GM23248 (cell line): ENCODE measurements at regions not wholly inside any gene's neighbourhood (a gene's known extent, or its start where the extent isn't known, plus 50 kb on each side); places are given as distances from the start of the nearest gene placed in this dataset.

Source experiments
- DNase-seq: peaks from one replicate; pipeline ENCODE4 v3.0.0-alpha.2; 2015
- H2AFZ ChIP-seq: fragments of 200-600 bp; sonication (generic); 2 replicates; pipeline ENCODE4 v1.6.1; 2016; ENCODE audit warnings: antibody characterized with exemption
- H3F3A ChIP-seq: fragments of 200-600 bp; sonication (generic); 2 replicates; pipeline ENCODE4 v1.6.1; 2016; ENCODE audit warnings: mild to moderate bottlenecking, antibody characterized with exemption, mixed run types; ENCODE audit not compliant: insufficient read depth
- H3K27ac ChIP-seq: fragments of 200-600 bp; sonication (generic); 2 replicates; pipeline ENCODE4 v1.5.1; 2016; ENCODE audit warnings: mild to moderate bottlenecking
- H3K27me3 ChIP-seq: fragments of 200-600 bp; sonication (generic); replicated peaks from 2 replicates; pipeline ENCODE4 v1.6.1; 2016; ENCODE audit warnings: mild to moderate bottlenecking; ENCODE audit not compliant: insufficient read depth
- H3K36me3 ChIP-seq: fragments of 200-600 bp; sonication (generic); 2 replicates; pipeline ENCODE4 v1.6.1; 2016; ENCODE audit warnings: low read depth, mild to moderate bottlenecking
- H3K4me1 ChIP-seq: fragments of 200-600 bp; sonication (generic); 2 replicates; pipeline ENCODE4 v1.6.1; 2016; ENCODE audit warnings: mild to moderate bottlenecking; ENCODE audit not compliant: insufficient read depth
- H3K4me2 ChIP-seq: fragments of 200-600 bp; sonication (generic); one replicate; pipeline ENCODE4 v1.6.1; 2016; ENCODE audit warnings: mild to moderate bottlenecking; ENCODE audit not compliant: unreplicated experiment
- H3K4me3 ChIP-seq: fragments of 200-600 bp; sonication (generic); 2 replicates; pipeline ENCODE4 v1.5.1; 2016; ENCODE audit warnings: mild to moderate bottlenecking
- H3K79me2 ChIP-seq: fragments of 200-600 bp; sonication (generic); 2 replicates; pipeline ENCODE4 v1.6.1; 2016; ENCODE audit warnings: mild to moderate bottlenecking; ENCODE audit not compliant: insufficient read depth
- H3K9ac ChIP-seq: fragments of 200-600 bp; sonication (generic); 2 replicates; pipeline ENCODE4 v1.6.1; 2016; ENCODE audit warnings: mild to moderate bottlenecking
- H3K9me2 ChIP-seq: fragments of 200-600 bp; sonication (generic); 2 replicates; pipeline ENCODE4 v1.6.1; 2016; ENCODE audit warnings: mixed run types, mild to moderate bottlenecking, moderate library complexity; ENCODE audit not compliant: insufficient read depth
- H3K9me3 ChIP-seq: fragments of 200-600 bp; sonication (generic); one replicate; pipeline ENCODE4 v1.6.1; 2017; ENCODE audit warnings: low read depth
- H4K20me1 ChIP-seq: fragments of 200-600 bp; sonication (generic); 2 replicates; pipeline ENCODE4 v1.6.0; 2016; ENCODE audit not compliant: insufficient read depth
- EZH2 ChIP-seq: fragments of 200-600 bp; sonication (generic); IDR thresholded peaks from 2 replicates; pipeline ENCODE4 v1.6.1; 2018; ENCODE audit warnings: antibody characterized with exemption, mild to moderate bottlenecking; ENCODE audit not compliant: insufficient read depth, poor library complexity, severe bottlenecking
- EZH2phosphoT487 ChIP-seq: fragments of 200-600 bp; sonication (generic); IDR thresholded peaks from 2 replicates; pipeline ENCODE4 v1.6.1; 2018; ENCODE audit warnings: antibody characterized with exemption, moderate library complexity, mild to moderate bottlenecking, low read depth; ENCODE audit not compliant: insufficient read depth
- WGBS, 2 experiments: methylation state at CpG; one replicate each; pipeline ENCODE4 v1.1.6; 2015 to 2017; ENCODE audit warnings: low lambda C conversion rate in 2 of 2, low coverage in 1 of 2; ENCODE audit errors: missing lambda C conversion rate in 2 of 2; 5-methylcytosine and 5-hydroxymethylcytosine counted together
- in situ Hi-C: fragments of 300-500 bp; cut with MboI; formaldehyde crosslinking; loops from 2 replicates; pipeline ENCODE4 v1.15.0; 2020

- H3K9me3 ChIP-seq = no peaks in the 10 kb centered on the region
- H3F3A ChIP-seq = no peaks in the 10 kb centered on the region
- no peaks in the 10 kb centered on the region for H3K27me3 ChIP-seq
- H3K4me3 ChIP-seq = no peak overlapping the region
- H2AFZ ChIP-seq = no peak overlapping the region
- H4K20me1 ChIP-seq = no peaks in the 10 kb centered on the region
- no peak overlapping the region for H3K27ac ChIP-seq
- H3K36me3 ChIP-seq = no peaks in the 10 kb centered on the region
- no peak overlapping the region for H3K9ac ChIP-seq
- in situ Hi-C loops = no loop called here
- no peak for DNase-seq
- H3K4me1 ChIP-seq = no peaks in the 10 kb centered on the region
- H3K79me2 ChIP-seq = no peaks in the 10 kb centered on the region
- TF ChIP-seq EZH2 = no peak
- no peak for TF ChIP-seq EZH2phosphoT487
- H3K9me2 ChIP-seq = no peaks in the 10 kb centered on the region
- H3K4me2 ChIP-seq = no peak overlapping the region
- 79 to 94% methylated on average over 9 to 12 of the region's 12 CpGs for WGBS, 2 experiments
Observed at GRCh38 chr17:77295241-77295853, 154.6 kb downstream of the SEC14L1 start.

- H3K79me2 ChIP-seq = no peaks in the 10 kb centered on the region
- in situ Hi-C loops = no loop called here
- WGBS, 2 experiments = 97 to 98% methylated on average over 6 of the region's 6 CpGs
- H3K36me3 ChIP-seq = no peaks in the 10 kb centered on the region
- no peaks in the 10 kb centered on the region for H3K27me3 ChIP-seq
- H3K4me2 ChIP-seq = no peak overlapping the region
- H3K9me2 ChIP-seq = no peaks in the 10 kb centered on the region
- H2AFZ ChIP-seq = no peak overlapping the region
- TF ChIP-seq EZH2phosphoT487 = no peak
- H3F3A ChIP-seq = no peaks in the 10 kb centered on the region
- H3K9ac ChIP-seq = no peak overlapping the region
- no peaks in the 10 kb centered on the region for H3K4me1 ChIP-seq
- no peaks in the 10 kb centered on the region for H4K20me1 ChIP-seq
- no peak for DNase-seq
- H3K9me3 ChIP-seq = no peaks in the 10 kb centered on the region
- H3K27ac ChIP-seq = no peak overlapping the region
- no peak overlapping the region for H3K4me3 ChIP-seq
Observed at GRCh38 chr17:77296769-77297409, 156.1 kb downstream of the SEC14L1 start.

- no peaks in the 10 kb centered on the region for H3K36me3 ChIP-seq
Observed at GRCh38 chr17:77297693-77298666, 157.2 kb downstream of the SEC14L1 start.

GRCh38 chr17:77298811-77299210 lies 158.0 kb downstream of the SEC14L1 start:
- no peaks in the 10 kb centered on the region for H4K20me1 ChIP-seq
- no peak overlapping the region for H3K4me2 ChIP-seq
- no peaks in the 10 kb centered on the region for H3K36me3 ChIP-seq
- no peaks in the 10 kb centered on the region for H3K9me3 ChIP-seq
- H3K27ac ChIP-seq = no peak overlapping the region
- DNase-seq = no peak
- H3F3A ChIP-seq = peaks cover 2% of the 10 kb centered on the region
- no peaks in the 10 kb centered on the region for H3K27me3 ChIP-seq
- H3K4me3 ChIP-seq = no peak overlapping the region
- H3K9me2 ChIP-seq = no peaks in the 10 kb centered on the region
- no peak for TF ChIP-seq EZH2
- TF ChIP-seq EZH2phosphoT487 = no peak
- H3K4me1 ChIP-seq = peaks cover 2% of the 10 kb centered on the region
- H3K79me2 ChIP-seq = no peaks in the 10 kb centered on the region
- no peak overlapping the region for H2AFZ ChIP-seq
- in situ Hi-C loops = no loop called here
- 88 to 90% methylated on average over 5 of the region's 5 CpGs for WGBS, 2 experiments
- no peak overlapping the region for H3K9ac ChIP-seq

More at GRCh38 chr17:77297693-77298666, 157.2 kb downstream of the SEC14L1 start:
- in situ Hi-C loops = no loop called here
- H3K4me1 ChIP-seq = no peaks in the 10 kb centered on the region
- no peak overlapping the region for H3K27ac ChIP-seq
- no peak for DNase-seq
- H3K9me3 ChIP-seq = no peaks in the 10 kb centered on the region
- no peak overlapping the region for H3K4me3 ChIP-seq
- TF ChIP-seq EZH2phosphoT487 (no peak), EZH2 (no peak)
- no peaks in the 10 kb centered on the region for H3F3A ChIP-seq
- WGBS, 2 experiments = 90% methylated on average over 8 of the region's 8 CpGs
- no peaks in the 10 kb centered on the region for H3K9me2 ChIP-seq
- no peak overlapping the region for H2AFZ ChIP-seq
- no peak overlapping the region for H3K4me2 ChIP-seq
- H3K9ac ChIP-seq = no peak overlapping the region
- no peaks in the 10 kb centered on the region for H3K27me3 ChIP-seq
- no peaks in the 10 kb centered on the region for H3K79me2 ChIP-seq
- no peaks in the 10 kb centered on the region for H4K20me1 ChIP-seq
